H1 (cell line): ENCODE measurements at regions not wholly inside any gene's neighbourhood (a gene's known extent, or its start where the extent isn't known, plus 50 kb on each side); places are given as distances from the start of the nearest gene placed in this dataset.

Source experiments
- ATF3 ChIP-seq: IDR thresholded peaks from 2 replicates; pipeline ENCODE4 v1.6.1; 2011; ENCODE audit warnings: low read depth, mild to moderate bottlenecking, low read length; ENCODE audit not compliant: insufficient read depth
- GTF2F1 ChIP-seq: IDR thresholded peaks from 2 replicates; pipeline ENCODE4 v1.6.1; 2012; ENCODE audit warnings: low read depth, low read length, improper control_type of control experiment, borderline replicate concordance
- KDM1A ChIP-seq: fragments of 200-600, 300-600 bp; sonication (generic); IDR thresholded peaks from 2 replicates; pipeline ENCODE4 v1.7.1; 2016; ENCODE audit warnings: mild to moderate bottlenecking, low read length, borderline replicate concordance
- MAFK ChIP-seq: IDR thresholded peaks from 2 replicates; pipeline ENCODE4 v1.6.1; 2012; ENCODE audit warnings: low read depth, mild to moderate bottlenecking, improper control_type of control experiment, low read length
- SP4 ChIP-seq: IDR thresholded peaks from 2 replicates; pipeline ENCODE4 v1.6.1; 2012; ENCODE audit warnings: low read length, inconsistent platforms
- TEAD4 ChIP-seq: IDR thresholded peaks from 2 replicates; pipeline ENCODE4 v1.6.1; 2012; ENCODE audit warnings: low read depth, low read length, inconsistent platforms, mixed read lengths
- ZNF274 ChIP-seq: IDR thresholded peaks from 2 replicates; pipeline ENCODE4 v1.7.0; 2012; ENCODE audit warnings: low read length, borderline replicate concordance; ENCODE audit errors: extremely low read depth

GRCh38 chr3:176896640-176897039 lies 300.6 kb downstream of the TBL1XR1 start (continued):
- TF ChIP-seq TEAD4 = no peak
- no peak for TF ChIP-seq ZNF274
- TF ChIP-seq ATF3 = no peak
- no peak for TF ChIP-seq SP4
- no peak for TF ChIP-seq MAFK
- TF ChIP-seq GTF2F1 = no peak
- TF ChIP-seq KDM1A = no peak
- TF ChIP-seq, all 59 proteins: peak for 0
